ENCODE measurements at regions not wholly inside any gene's neighbourhood (a gene's known extent, or its start where the extent isn't known, plus 50 kb on each side); places are given as distances from the start of the nearest gene placed in this dataset.

GRCh38 chr12:92425165-92425564 lies 277.6 kb upstream of the PLEKHG7 start:
- no TSS peak for BruUV-seq (replicated peaks)
- ATAC-seq (no peak), DNase-seq (ENCODE audit: low read depth, low spot score) (no peak)
- H3K27ac ChIP-seq (ENCODE audit: low read length), result no peak overlapping the region
- ChIA-PET POLR2A (no interaction called here), CTCF (no interaction called here)
- TF ChIP-seq REST (IDR thresholded peaks at IDR 0.05; ENCODE audit: insufficient read depth in 1 of 2, low read depth in 2 of 2, low read length in 1 of 2), result no peak
- TF ChIP-seq TCF7L2 (IDR thresholded peaks at IDR 0.05; ENCODE audit: low read depth, low read length), result no peak
- TF ChIP-seq SIN3A (IDR thresholded peaks at IDR 0.05; ENCODE audit: borderline replicate concordance, insufficient read depth, low read depth, low read length), result no peak
- no peak for TF ChIP-seq CTCF (IDR thresholded peaks at IDR 0.05)
- TF ChIP-seq POLR2AphosphoS5 (IDR thresholded peaks at IDR 0.05; ENCODE audit: low read depth, low read length), result no peak
- H3K36me3 ChIP-seq (ENCODE audit: control insufficient read depth, insufficient read depth, low read length), result no peaks in the 10 kb centered on the region
- no peaks in the 10 kb centered on the region for H3K9me3 ChIP-seq (ENCODE audit: control insufficient read depth, insufficient read depth, low read depth, low read length)
- in situ Hi-C loops (cut with HindIII; ENCODE audit: low pct_unique_long_range_greater_than_20kb, low sequenced_read_pairs) (no loop called here), intact Hi-C loops (cut with micrococcal nuclease; ENCODE audit: unreplicated experiment) (no loop called here)
- no peaks in the 10 kb centered on the region; the same call in 1 of the 2 replicates for H3K27me3 ChIP-seq (ENCODE audit: control insufficient read depth, insufficient read depth, low read length)
- H3K4me1 ChIP-seq (ENCODE audit: control insufficient read depth, insufficient read depth, low read length), result no peaks in the 10 kb centered on the region
- H3K4me3 ChIP-seq (ENCODE audit: low read depth in 2 of 2, low read length in 2 of 2), result no peak overlapping the region

GRCh38 chr12:92424338-92424737 lies 278.5 kb upstream of the PLEKHG7 start:
- no peaks in the 10 kb centered on the region for H3K4me1 ChIP-seq (ENCODE audit: control insufficient read depth, insufficient read depth, low read length)
- DNase-seq (ENCODE audit: low read depth, low spot score), result no peak
- intact Hi-C loops (cut with micrococcal nuclease; ENCODE audit: unreplicated experiment) (no loop called here), in situ Hi-C loops (cut with HindIII; ENCODE audit: low pct_unique_long_range_greater_than_20kb, low sequenced_read_pairs) (no loop called here)
- H3K4me3 ChIP-seq (ENCODE audit: low read depth in 2 of 2, low read length in 2 of 2), result no peak overlapping the region
- BruUV-seq (replicated peaks), result no TSS peak
- no peak overlapping the region for H3K27ac ChIP-seq (ENCODE audit: low read length)
- H3K9me3 ChIP-seq (ENCODE audit: control insufficient read depth, insufficient read depth, low read depth, low read length), result no peaks in the 10 kb centered on the region
- ChIA-PET POLR2A (no interaction called here), CTCF (no interaction called here)
- TF ChIP-seq TCF7L2 (IDR thresholded peaks at IDR 0.05; ENCODE audit: low read depth, low read length) (no peak), POLR2AphosphoS5 (IDR thresholded peaks at IDR 0.05; ENCODE audit: low read depth, low read length) (no peak)
- no peaks in the 10 kb centered on the region for H3K36me3 ChIP-seq (ENCODE audit: control insufficient read depth, insufficient read depth, low read length)
- H3K27me3 ChIP-seq (ENCODE audit: control insufficient read depth, insufficient read depth, low read length), result no peaks in the 10 kb centered on the region; the same call in 1 of the 2 replicates
- no peak for ATAC-seq

GRCh38 chr12:92421701-92422100 lies 276.1 kb upstream of the BTG1 start:
- TF ChIP-seq CTCF (IDR thresholded peaks at IDR 0.05) (no peak), POLR2AphosphoS5 (IDR thresholded peaks at IDR 0.05; ENCODE audit: low read depth, low read length) (no peak), TCF7L2 (IDR thresholded peaks at IDR 0.05; ENCODE audit: low read depth, low read length) (no peak), SIN3A (IDR thresholded peaks at IDR 0.05; ENCODE audit: borderline replicate concordance, insufficient read depth, low read depth, low read length) (no peak), REST (IDR thresholded peaks at IDR 0.05; ENCODE audit: insufficient read depth in 1 of 2, low read depth in 2 of 2, low read length in 1 of 2) (no peak)
- Histone ChIP-seq H3K9me3 (ENCODE audit: control insufficient read depth, insufficient read depth, low read depth, low read length) (no peaks in the 10 kb centered on the region), H3K4me1 (ENCODE audit: control insufficient read depth, insufficient read depth, low read length) (no peaks in the 10 kb centered on the region), H3K36me3 (ENCODE audit: control insufficient read depth, insufficient read depth, low read length) (no peaks in the 10 kb centered on the region), H3K27ac (ENCODE audit: low read length) (no peak overlapping the region), H3K4me3 (ENCODE audit: low read depth in 2 of 2, low read length in 2 of 2) (no peak overlapping the region), H3K27me3 (ENCODE audit: control insufficient read depth, insufficient read depth, low read length) (no peaks in the 10 kb centered on the region)
- ChIA-PET CTCF (no interaction called here), POLR2A (no interaction called here)
- BruUV-seq (replicated peaks), result no TSS peak
- ATAC-seq, result no peak
- in situ Hi-C loops (cut with HindIII; ENCODE audit: low pct_unique_long_range_greater_than_20kb, low sequenced_read_pairs) (no loop called here), intact Hi-C loops (cut with micrococcal nuclease; ENCODE audit: unreplicated experiment) (no loop called here)
- DNase-seq (ENCODE audit: low read depth, low spot score), result no peak
